HEK293 (cell line): ENCODE measurements at regions not wholly inside any gene's neighbourhood (a gene's known extent, or its start where the extent isn't known, plus 50 kb on each side); places are given as distances from the start of the nearest gene placed in this dataset.

Experiments used
- BCL11A ChIP-seq: fragments of 450-650 bp; formaldehyde crosslinking; IDR thresholded peaks from 2 replicates; pipeline ENCODE4 v1.5.1; 2016; ENCODE audit warnings: low read depth, missing biosample characterization, missing genetic modification characterization
- ZBTB7A ChIP-seq: fragments of 450-650 bp; formaldehyde crosslinking; IDR thresholded peaks from 2 replicates; pipeline ENCODE4 v1.5.1; 2016; ENCODE audit warnings: low read depth, missing biosample characterization, missing genetic modification characterization
- ZEB2 ChIP-seq: fragments of 450-650 bp; formaldehyde crosslinking; IDR thresholded peaks from 2 replicates; pipeline ENCODE4 v1.5.1; 2016; ENCODE audit warnings: missing biosample characterization, missing genetic modification characterization
- ZFP41 ChIP-seq: fragments of 450-650 bp; formaldehyde crosslinking; IDR thresholded peaks from 2 replicates; pipeline ENCODE4 v1.5.1; 2016; ENCODE audit warnings: missing biosample characterization, missing genetic modification characterization, borderline replicate concordance
- ZNF138 ChIP-seq: fragments of 450-650 bp; formaldehyde crosslinking; IDR thresholded peaks from 2 replicates; pipeline ENCODE4 v1.5.1; 2016; ENCODE audit warnings: missing biosample characterization, missing genetic modification characterization, borderline replicate concordance
- ZNF449 ChIP-seq: fragments of 450-650 bp; formaldehyde crosslinking; IDR thresholded peaks from 2 replicates; pipeline ENCODE4 v1.5.1; 2017; ENCODE audit warnings: missing biosample characterization, mild to moderate bottlenecking, missing genetic modification characterization, moderate library complexity
- ZNF530 ChIP-seq: fragments of 450-650 bp; formaldehyde crosslinking; IDR thresholded peaks from 2 replicates; pipeline ENCODE4 v1.5.1; 2016; ENCODE audit warnings: low read depth, missing biosample characterization, missing genetic modification characterization
- TF ChIP-seq, protein P1 (sequence below): fragments of 450-650 bp; formaldehyde crosslinking; IDR thresholded peaks from 2 replicates; pipeline ENCODE4 v1.5.1; 2016; ENCODE audit warnings: missing biosample characterization, missing genetic modification characterization
- TF ChIP-seq, protein P2 (sequence below): fragments of 450-650 bp; formaldehyde crosslinking; IDR thresholded peaks from 2 replicates; pipeline ENCODE4 v1.5.1; 2016; ENCODE audit warnings: missing biosample characterization, missing genetic modification characterization

DNA sequence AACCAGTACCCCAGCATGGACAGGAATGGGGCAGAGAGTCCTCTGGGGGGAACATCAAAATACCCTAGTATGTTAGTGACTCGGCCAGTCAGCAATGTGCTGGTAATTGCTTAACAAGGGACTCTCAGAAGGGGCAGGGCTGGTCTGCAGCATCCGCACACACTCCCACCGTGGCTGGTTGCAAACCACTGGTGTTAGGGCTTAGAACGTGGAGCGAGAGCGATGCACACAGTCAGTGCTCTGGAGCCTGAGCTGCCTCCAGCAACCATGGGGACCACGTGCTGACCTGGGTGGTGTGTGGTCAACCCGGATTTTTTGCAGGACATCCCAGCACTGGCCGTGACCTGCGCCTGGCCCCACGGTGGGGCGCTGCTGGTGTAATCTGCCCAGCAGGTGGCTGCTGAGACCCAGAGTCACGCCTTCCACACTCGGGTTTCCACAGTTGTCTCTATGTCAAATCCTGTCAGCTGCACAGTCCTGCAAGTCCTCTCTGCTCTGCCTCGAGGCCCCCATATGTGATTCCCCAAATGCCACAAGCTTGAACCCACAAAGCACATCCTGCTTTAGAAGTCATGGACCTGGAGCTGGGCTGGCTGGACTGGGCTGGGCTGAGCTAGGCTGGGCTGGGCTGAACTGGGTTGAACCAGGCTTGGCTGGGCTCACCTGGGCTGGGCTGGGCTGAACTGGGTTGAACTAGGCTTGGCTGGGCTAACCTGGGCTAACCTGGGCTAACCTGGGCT, 50.6 kb upstream of the GPC1 start:
- TF ChIP-seq ZEB2 (no peak), BCL11A (no peak), ZFP41 (tag by site-specific recombination) (no peak), ZNF138 (tag by site-specific recombination) (no peak), ZNF449 (tag by site-specific recombination) (no peak), ZNF530 (tag by site-specific recombination) (no peak), ZBTB7A (tag by site-specific recombination) (no peak)
- TF ChIP-seq, protein P1, sequence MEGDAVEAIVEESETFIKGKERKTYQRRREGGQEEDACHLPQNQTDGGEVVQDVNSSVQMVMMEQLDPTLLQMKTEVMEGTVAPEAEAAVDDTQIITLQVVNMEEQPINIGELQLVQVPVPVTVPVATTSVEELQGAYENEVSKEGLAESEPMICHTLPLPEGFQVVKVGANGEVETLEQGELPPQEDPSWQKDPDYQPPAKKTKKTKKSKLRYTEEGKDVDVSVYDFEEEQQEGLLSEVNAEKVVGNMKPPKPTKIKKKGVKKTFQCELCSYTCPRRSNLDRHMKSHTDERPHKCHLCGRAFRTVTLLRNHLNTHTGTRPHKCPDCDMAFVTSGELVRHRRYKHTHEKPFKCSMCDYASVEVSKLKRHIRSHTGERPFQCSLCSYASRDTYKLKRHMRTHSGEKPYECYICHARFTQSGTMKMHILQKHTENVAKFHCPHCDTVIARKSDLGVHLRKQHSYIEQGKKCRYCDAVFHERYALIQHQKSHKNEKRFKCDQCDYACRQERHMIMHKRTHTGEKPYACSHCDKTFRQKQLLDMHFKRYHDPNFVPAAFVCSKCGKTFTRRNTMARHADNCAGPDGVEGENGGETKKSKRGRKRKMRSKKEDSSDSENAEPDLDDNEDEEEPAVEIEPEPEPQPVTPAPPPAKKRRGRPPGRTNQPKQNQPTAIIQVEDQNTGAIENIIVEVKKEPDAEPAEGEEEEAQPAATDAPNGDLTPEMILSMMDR (tag by site-specific recombination): no peak
- TF ChIP-seq, protein P2, sequence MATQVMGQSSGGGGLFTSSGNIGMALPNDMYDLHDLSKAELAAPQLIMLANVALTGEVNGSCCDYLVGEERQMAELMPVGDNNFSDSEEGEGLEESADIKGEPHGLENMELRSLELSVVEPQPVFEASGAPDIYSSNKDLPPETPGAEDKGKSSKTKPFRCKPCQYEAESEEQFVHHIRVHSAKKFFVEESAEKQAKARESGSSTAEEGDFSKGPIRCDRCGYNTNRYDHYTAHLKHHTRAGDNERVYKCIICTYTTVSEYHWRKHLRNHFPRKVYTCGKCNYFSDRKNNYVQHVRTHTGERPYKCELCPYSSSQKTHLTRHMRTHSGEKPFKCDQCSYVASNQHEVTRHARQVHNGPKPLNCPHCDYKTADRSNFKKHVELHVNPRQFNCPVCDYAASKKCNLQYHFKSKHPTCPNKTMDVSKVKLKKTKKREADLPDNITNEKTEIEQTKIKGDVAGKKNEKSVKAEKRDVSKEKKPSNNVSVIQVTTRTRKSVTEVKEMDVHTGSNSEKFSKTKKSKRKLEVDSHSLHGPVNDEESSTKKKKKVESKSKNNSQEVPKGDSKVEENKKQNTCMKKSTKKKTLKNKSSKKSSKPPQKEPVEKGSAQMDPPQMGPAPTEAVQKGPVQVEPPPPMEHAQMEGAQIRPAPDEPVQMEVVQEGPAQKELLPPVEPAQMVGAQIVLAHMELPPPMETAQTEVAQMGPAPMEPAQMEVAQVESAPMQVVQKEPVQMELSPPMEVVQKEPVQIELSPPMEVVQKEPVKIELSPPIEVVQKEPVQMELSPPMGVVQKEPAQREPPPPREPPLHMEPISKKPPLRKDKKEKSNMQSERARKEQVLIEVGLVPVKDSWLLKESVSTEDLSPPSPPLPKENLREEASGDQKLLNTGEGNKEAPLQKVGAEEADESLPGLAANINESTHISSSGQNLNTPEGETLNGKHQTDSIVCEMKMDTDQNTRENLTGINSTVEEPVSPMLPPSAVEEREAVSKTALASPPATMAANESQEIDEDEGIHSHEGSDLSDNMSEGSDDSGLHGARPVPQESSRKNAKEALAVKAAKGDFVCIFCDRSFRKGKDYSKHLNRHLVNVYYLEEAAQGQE (tag by site-specific recombination): no peak
